CD4-positive, CD25-positive, alpha-beta regulatory T cell (primary cell): ENCODE measurements at regions not wholly inside any gene's neighbourhood (a gene's known extent, or its start where the extent isn't known, plus 50 kb on each side); places are given as distances from the start of the nearest gene placed in this dataset.
"Not testable (repeated sequence)": the region's sequence is repeated elsewhere in the genome, so short reads cannot be mapped to it uniquely, and the experiment has no call there.

Experiments used
- ATAC-seq, 2 donors: fragments of 150-1000 bp; cut with Tn5 transposase; one replicate each; pipeline ENCODE4 v1.10.0; 2021; ENCODE audit warnings: low read depth in 2 of 2, moderate number of reproducible peaks in 2 of 2, moderate library complexity in 1 of 2
- DNase-seq, 3 donors: peaks; one replicate each; pipeline versions ENCODE4 v3.0.0 to v3.0.0-alpha.2; 2012 to 2022; ENCODE audit warnings: mixed read lengths in 1 of 3
- H3K27ac ChIP-seq: one replicate; pipeline ENCODE4 v1.7.0; 2013; ENCODE audit warnings: mild to moderate bottlenecking, low read length; ENCODE audit not compliant: insufficient read depth, poor library complexity, severe bottlenecking
- H3K27me3 ChIP-seq: one replicate; pipeline ENCODE4 v1.7.0; 2013; ENCODE audit warnings: low read length; ENCODE audit not compliant: control insufficient read depth, insufficient read depth
- H3K36me3 ChIP-seq: one replicate; pipeline ENCODE4 v1.7.0; 2013; ENCODE audit warnings: mild to moderate bottlenecking, low read length, moderate library complexity; ENCODE audit not compliant: control insufficient read depth, insufficient read depth
- H3K4me1 ChIP-seq: 2 replicates; pipeline ENCODE4 v1.7.0; 2013; ENCODE audit warnings: mild to moderate bottlenecking, low read length; ENCODE audit not compliant: insufficient read depth, control insufficient read depth, poor library complexity, severe bottlenecking
- H3K4me3 ChIP-seq: one replicate; pipeline ENCODE4 v1.7.0; 2013; ENCODE audit warnings: low read depth, mild to moderate bottlenecking, low read length, moderate library complexity
- H3K9me3 ChIP-seq, 2 experiments: 1 replicate in 1 of 2; 2 replicates in 1 of 2; pipeline ENCODE4 v1.7.0; 2013; ENCODE audit warnings: low read length in 2 of 2, mild to moderate bottlenecking in 1 of 2, moderate library complexity in 1 of 2; ENCODE audit not compliant: control insufficient read depth in 2 of 2
- H3K27ac Mint-ChIP-seq, 3 donors: one replicate each; pipeline ENCODE4 v1.8.0; 2020 to 2022; ENCODE audit warnings: mild to moderate bottlenecking in 3 of 3, mixed read lengths in 3 of 3, moderate library complexity in 2 of 3
- H3K27me3 Mint-ChIP-seq: one replicate; pipeline ENCODE4 v1.8.0; 2022; ENCODE audit warnings: mild to moderate bottlenecking, mixed read lengths
- H3K36me3 Mint-ChIP-seq: one replicate; pipeline ENCODE4 v1.8.0; 2020; ENCODE audit warnings: mixed read lengths
- H3K4me1 Mint-ChIP-seq, 4 donors: one replicate each; pipeline ENCODE4 v1.8.0; 2020 to 2022; ENCODE audit warnings: mixed read lengths in 4 of 4, mild to moderate bottlenecking in 1 of 4
- H3K4me3 Mint-ChIP-seq, 4 donors: one replicate each; pipeline ENCODE4 v1.8.0; 2020 to 2022; ENCODE audit warnings: mild to moderate bottlenecking in 4 of 4, mixed read lengths in 4 of 4, moderate library complexity in 3 of 4
- H3K9me3 Mint-ChIP-seq, 7 donors: one replicate each; pipeline ENCODE4 v1.8.0; 2020 to 2022; ENCODE audit warnings: mixed read lengths in 7 of 7, mild to moderate bottlenecking in 3 of 7, moderate library complexity in 2 of 7

GRCh38 chr3:110331562-110331961, 740.1 kb upstream of the NECTIN3 start:
- not testable (repeated sequence) for ATAC-seq, H3K4me1 Mint-ChIP-seq, H3K27ac Mint-ChIP-seq, H3K4me3 Mint-ChIP-seq, H3K36me3 Mint-ChIP-seq, DNase-seq, H3K4me1 ChIP-seq, H3K9me3 ChIP-seq, H3K9me3 Mint-ChIP-seq, H3K27me3 ChIP-seq, H3K27me3 Mint-ChIP-seq, H3K27ac ChIP-seq, H3K4me3 ChIP-seq, H3K36me3 ChIP-seq

- ATAC-seq (no peak), DNase-seq (no peak)
- Histone ChIP-seq H3K4me3 (no peak overlapping the region), H3K27me3 (no peaks in the 10 kb centered on the region), H3K4me1 (no peaks in the 10 kb centered on the region), H3K27ac (no peak overlapping the region), H3K9me3 (no peaks in the 10 kb centered on the region), H3K36me3 (no peaks in the 10 kb centered on the region)
- Mint-ChIP-seq H3K4me3 (no peak overlapping the region), H3K27me3 (peaks cover 4% of the 10 kb centered on the region), H3K27ac (no peak overlapping the region), H3K9me3 (peaks cover 0 to 6% (median 2%) of the 10 kb centered on the region in 7 donors), H3K36me3 (no peaks in the 10 kb centered on the region), H3K4me1 (no peaks in the 10 kb centered on the region)
Observed at GRCh38 chr3:110332629-110333028, 739.0 kb upstream of the NECTIN3 start.

- Histone ChIP-seq H3K9me3 (no peaks in the 10 kb centered on the region), H3K27me3 (no peaks in the 10 kb centered on the region), H3K36me3 (no peaks in the 10 kb centered on the region), H3K4me1 (no peaks in the 10 kb centered on the region), H3K4me3 (no peak overlapping the region), H3K27ac (no peak overlapping the region)
- Mint-ChIP-seq H3K36me3 (no peaks in the 10 kb centered on the region), H3K9me3 (peaks cover 0 to 7% (median under 1%) of the 10 kb centered on the region in 7 donors), H3K4me1 (no peaks in the 10 kb centered on the region), H3K4me3 (no peak overlapping the region), H3K27me3 (peaks cover 1% of the 10 kb centered on the region), H3K27ac (no peak overlapping the region)
- no peak for ATAC-seq
- DNase-seq, result no peak
Observed at GRCh38 chr3:110341047-110341446, 730.6 kb upstream of the NECTIN3 start.

DNA sequence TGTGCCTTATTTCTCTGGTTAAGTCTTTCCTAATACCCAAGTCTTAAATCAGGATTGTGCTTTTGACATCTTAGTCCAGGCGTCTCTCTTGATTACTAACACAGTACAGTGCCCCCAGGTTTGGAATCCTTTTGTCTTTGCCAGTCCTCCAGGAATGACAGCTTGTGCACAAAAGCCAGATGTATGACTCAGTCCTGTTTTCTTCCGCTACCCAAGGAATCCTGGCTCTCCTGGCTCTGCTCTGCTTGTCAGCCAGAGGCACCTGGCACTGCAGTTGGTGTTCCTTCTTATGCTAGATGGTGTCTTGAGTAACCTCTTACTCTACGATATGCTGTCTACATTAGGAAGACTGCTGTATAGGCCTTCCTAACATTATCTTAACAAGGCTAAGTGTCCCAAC, 728.2 kb upstream of the NECTIN3 start:
- no peak overlapping the region for H3K4me3 Mint-ChIP-seq
- H3K4me1 Mint-ChIP-seq, result no peaks in the 10 kb centered on the region
- DNase-seq (no peak), ATAC-seq (no peak)
- H3K27ac ChIP-seq, result no peak overlapping the region
- no peaks in the 10 kb centered on the region for H3K36me3 ChIP-seq
- H3K36me3 Mint-ChIP-seq, result no peaks in the 10 kb centered on the region
- no peaks in the 10 kb centered on the region for H3K27me3 Mint-ChIP-seq
- no peak overlapping the region for H3K27ac Mint-ChIP-seq
- H3K27me3 ChIP-seq, result no peaks in the 10 kb centered on the region
- H3K4me1 ChIP-seq, result no peaks in the 10 kb centered on the region
- H3K9me3 ChIP-seq, result no peaks in the 10 kb centered on the region
- no peak overlapping the region for H3K4me3 ChIP-seq
- H3K9me3 Mint-ChIP-seq, result peaks cover 0 to 4% (median 0%) of the 10 kb centered on the region in 7 donors

- no peaks in the 10 kb centered on the region for H3K4me1 Mint-ChIP-seq
- H3K36me3 ChIP-seq, result no peaks in the 10 kb centered on the region
Observed at GRCh38 chr3:110343945-110344344, 727.7 kb upstream of the NECTIN3 start.

DNA sequence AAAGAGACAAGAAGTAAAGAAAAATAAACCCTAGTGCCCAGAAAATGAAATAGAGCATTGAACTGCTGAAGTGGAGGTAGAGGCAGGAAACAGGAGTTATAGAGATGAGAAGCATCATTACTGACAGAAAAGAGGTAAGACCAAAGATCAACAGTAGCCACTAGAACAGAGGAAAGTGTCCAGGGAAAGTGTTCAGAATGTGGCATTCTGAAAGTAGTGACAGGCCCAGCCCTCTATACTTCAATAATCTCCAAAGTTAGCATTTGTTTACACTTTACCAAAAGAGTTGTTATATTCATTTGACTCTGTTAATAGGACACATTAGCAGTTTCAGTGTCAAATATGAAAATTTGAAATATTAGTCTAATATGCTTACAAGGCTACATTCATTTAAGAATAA, 727.1 kb upstream of the NECTIN3 start:
- Mint-ChIP-seq H3K9me3 (peaks cover 0 to 4% (median 0%) of the 10 kb centered on the region in 7 donors), H3K4me1 (no peaks in the 10 kb centered on the region), H3K27ac (no peak overlapping the region), H3K36me3 (no peaks in the 10 kb centered on the region), H3K27me3 (no peaks in the 10 kb centered on the region), H3K4me3 (no peak overlapping the region)
- DNase-seq (no peak), ATAC-seq (no peak)
- H3K36me3 ChIP-seq, result no peaks in the 10 kb centered on the region
- H3K27me3 ChIP-seq, result no peaks in the 10 kb centered on the region
- no peak overlapping the region for H3K27ac ChIP-seq
- no peak overlapping the region for H3K4me3 ChIP-seq
- no peaks in the 10 kb centered on the region for H3K9me3 ChIP-seq
- no peaks in the 10 kb centered on the region for H3K4me1 ChIP-seq

More at GRCh38 chr3:110343945-110344344, 727.7 kb upstream of the NECTIN3 start:
- H3K4me3 ChIP-seq, result no peak overlapping the region
- no peak overlapping the region for H3K4me3 Mint-ChIP-seq
- no peak overlapping the region for H3K27ac ChIP-seq
- H3K27ac Mint-ChIP-seq, result no peak overlapping the region
- H3K9me3 Mint-ChIP-seq, result peaks cover 0 to 4% (median 0%) of the 10 kb centered on the region in 7 donors
- no peak for ATAC-seq
- H3K9me3 ChIP-seq, result no peaks in the 10 kb centered on the region
- H3K36me3 Mint-ChIP-seq, result no peaks in the 10 kb centered on the region
- no peak for DNase-seq
- H3K27me3 Mint-ChIP-seq, result no peaks in the 10 kb centered on the region
- H3K4me1 ChIP-seq, result no peaks in the 10 kb centered on the region
- no peaks in the 10 kb centered on the region for H3K27me3 ChIP-seq

DNA sequence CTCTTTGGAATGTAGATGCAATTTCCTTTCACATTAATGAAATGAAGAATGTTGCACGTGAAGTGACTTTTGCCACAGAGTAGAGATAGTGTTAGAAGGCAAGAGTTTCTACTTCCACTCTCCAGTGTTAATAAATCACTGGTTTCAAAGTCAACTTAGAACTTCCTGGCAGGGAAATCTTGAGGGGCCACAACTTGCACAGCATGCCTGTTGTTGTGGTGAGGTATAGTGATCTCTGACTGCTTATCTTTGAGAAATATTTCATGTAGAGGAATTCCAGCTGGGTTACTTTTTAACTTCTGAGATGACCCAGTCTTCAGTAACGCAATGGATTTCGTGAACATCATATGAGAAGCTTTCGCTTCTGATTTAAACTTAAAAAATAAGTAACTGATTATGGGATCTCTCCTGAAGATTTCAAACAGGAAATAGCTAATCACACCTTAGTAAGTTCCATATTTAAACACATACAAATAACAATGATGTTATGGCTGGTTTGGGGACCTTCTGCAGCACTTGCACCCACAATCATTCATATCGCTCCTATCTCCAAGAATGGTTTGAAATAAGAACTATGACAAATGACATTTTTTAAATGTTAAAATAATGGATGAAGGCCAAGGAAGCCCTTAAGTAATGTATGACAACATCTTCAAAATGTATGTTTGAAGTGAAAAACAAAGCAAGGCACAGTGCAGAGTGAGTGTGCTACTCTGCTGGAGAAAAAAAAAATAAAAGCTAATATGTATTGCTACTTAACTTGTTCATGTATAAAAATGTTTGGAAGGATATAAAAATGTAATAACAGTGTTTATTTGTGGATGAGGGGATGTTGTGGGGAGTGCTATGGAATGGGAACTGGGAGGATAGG, 726.5 kb upstream of the NECTIN3 start:
- no peaks in the 10 kb centered on the region for H3K27me3 ChIP-seq
- Mint-ChIP-seq H3K4me1 (no peaks in the 10 kb centered on the region), H3K4me3 (no peak overlapping the region), H3K27ac (no peak overlapping the region), H3K27me3 (no peaks in the 10 kb centered on the region), H3K36me3 (no peaks in the 10 kb centered on the region), H3K9me3 (peaks cover 0 to 4% (median 0%) of the 10 kb centered on the region in 7 donors)
- H3K4me3 ChIP-seq, result no peak overlapping the region
- no peak for DNase-seq
- no peaks in the 10 kb centered on the region for H3K9me3 ChIP-seq
- H3K27ac ChIP-seq, result no peak overlapping the region
- no peaks in the 10 kb centered on the region for H3K36me3 ChIP-seq
- no peaks in the 10 kb centered on the region for H3K4me1 ChIP-seq
- ATAC-seq, result no peak

DNA sequence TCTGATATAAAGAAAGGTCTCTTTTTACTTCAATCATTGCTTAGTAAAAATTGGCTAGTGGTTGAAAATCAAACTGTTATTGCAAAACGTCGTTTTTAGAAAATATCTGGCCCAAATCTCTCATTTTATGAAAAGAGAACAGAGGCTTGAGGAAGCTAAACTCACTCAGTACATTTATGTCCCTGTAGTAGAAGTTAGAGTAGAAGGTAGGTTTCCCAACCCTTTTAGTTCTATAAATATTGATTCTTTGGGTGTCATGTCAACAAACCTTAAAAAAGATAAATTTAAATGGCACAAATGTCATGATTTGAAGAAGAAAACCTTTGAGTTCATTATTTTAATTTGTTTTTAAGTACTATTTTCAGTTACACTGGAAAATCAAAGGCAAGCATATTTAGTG, 722.3 kb upstream of the NECTIN3 start:
- Histone ChIP-seq H3K36me3 (no peaks in the 10 kb centered on the region), H3K27ac (no peak overlapping the region), H3K27me3 (peaks cover 2% of the 10 kb centered on the region), H3K9me3 (no peaks in the 10 kb centered on the region), H3K4me1 (no peaks in the 10 kb centered on the region), H3K4me3 (no peak overlapping the region)
- DNase-seq (no peak), ATAC-seq (no peak)
- no peak overlapping the region for H3K4me3 Mint-ChIP-seq
- H3K27me3 Mint-ChIP-seq, result no peaks in the 10 kb centered on the region
- no peaks in the 10 kb centered on the region for H3K36me3 Mint-ChIP-seq
- no peak overlapping the region for H3K27ac Mint-ChIP-seq
- no peaks in the 10 kb centered on the region for H3K4me1 Mint-ChIP-seq
- H3K9me3 Mint-ChIP-seq, result peaks cover 0 to 4% (median 0%) of the 10 kb centered on the region in 7 donors
